HepG2 (cell line): ENCODE measurements at regions not wholly inside any gene's neighbourhood (a gene's known extent, or its start where the extent isn't known, plus 50 kb on each side); places are given as distances from the start of the nearest gene placed in this dataset.

Experiments used
- ATF4 ChIP-seq, 2 experiments: fragments of 450-650 bp in 1 of 2; sonication (generic) in 1 of 2; formaldehyde crosslinking; IDR thresholded peaks; 2 replicates each; pipeline versions ENCODE4 v1.5.0 to v1.8.0; 2020 to 2022; ENCODE audit warnings: mild to moderate bottlenecking in 1 of 2, missing genetic modification reagents in 1 of 2
- BRD4 ChIP-seq: sonication (generic); formaldehyde crosslinking; IDR thresholded peaks from 2 replicates; pipeline ENCODE4 v1.4.0; 2020; ENCODE audit warnings: missing genetic modification reagents
- CTCF ChIP-seq: sonication (generic); formaldehyde crosslinking; IDR thresholded peaks from 2 replicates; pipeline ENCODE4 v1.5.0; 2020; ENCODE audit warnings: mild to moderate bottlenecking, missing genetic modification reagents, moderate library complexity
- EED ChIP-seq: sonication (generic); formaldehyde crosslinking; IDR thresholded peaks from 2 replicates; pipeline ENCODE4 v1.5.0; 2020; ENCODE audit warnings: mild to moderate bottlenecking, missing genetic modification reagents
- EZH2 ChIP-seq: conservative IDR thresholded peaks from 2 replicates; pipeline ENCODE4 v1.6.1; 2012; ENCODE audit warnings: mild to moderate bottlenecking, low read depth, low read length, moderate library complexity
- PHF8 ChIP-seq: sonication (generic); formaldehyde crosslinking; IDR thresholded peaks from 2 replicates; pipeline ENCODE4 v1.5.0; 2020; ENCODE audit warnings: missing genetic modification reagents
- RNF2 ChIP-seq: fragments of 450-650 bp; conservative IDR thresholded peaks from 2 replicates; pipeline ENCODE4 v1.6.1; 2016; ENCODE audit warnings: low read depth
- SAP130 ChIP-seq: IDR thresholded peaks from 2 replicates; pipeline ENCODE4 v1.6.1; 2016; ENCODE audit warnings: low read depth
- WIZ ChIP-seq: sonication (generic); formaldehyde crosslinking; IDR thresholded peaks from 2 replicates; pipeline ENCODE4 v1.5.1; 2020; ENCODE audit warnings: mild to moderate bottlenecking, missing genetic modification reagents
- ZNF569 ChIP-seq: sonication (generic); formaldehyde crosslinking; IDR thresholded peaks from 2 replicates; pipeline ENCODE4 v1.5.0; 2020; ENCODE audit warnings: mild to moderate bottlenecking, missing genetic modification reagents, moderate library complexity, borderline replicate concordance
- ZNF75D ChIP-seq: sonication (generic); formaldehyde crosslinking; IDR thresholded peaks from 2 replicates; pipeline ENCODE4 v1.8.1; 2023; ENCODE audit warnings: missing genetic modification reagents, mild to moderate bottlenecking, borderline replicate concordance
- ZNF816 ChIP-seq: sonication (generic); formaldehyde crosslinking; IDR thresholded peaks from 2 replicates; pipeline ENCODE4 v1.8.0; 2022; ENCODE audit warnings: missing genetic modification reagents, mild to moderate bottlenecking, borderline replicate concordance

- TF ChIP-seq ZNF816 (CRISPR knock-in tag), result no peak
- no peak for TF ChIP-seq ZNF569
- TF ChIP-seq ZNF75D (CRISPR knock-in tag), result no peak
- no peak for TF ChIP-seq BRD4 (CRISPR knock-in tag)
- no peak for TF ChIP-seq CTCF
- no peak for TF ChIP-seq SAP130 (CRISPR knock-in tag)
- no peak for TF ChIP-seq RNF2
- no peak for TF ChIP-seq ATF4 (CRISPR knock-in tag; IDR thresholded peaks at IDR 0.05)
- TF ChIP-seq WIZ, result no peak
- TF ChIP-seq EZH2, result no peak
- TF ChIP-seq PHF8 (CRISPR knock-in tag), result no peak
- no peak for TF ChIP-seq EED (CRISPR knock-in tag)
Observed at GRCh38 chr15:89393056-89393455, 58.4 kb upstream of the POLG start.
